Bronchial epithelial cell (primary cell): ENCODE measurements at regions not wholly inside any gene's neighbourhood (a gene's known extent, or its start where the extent isn't known, plus 50 kb on each side); places are given as distances from the start of the nearest gene placed in this dataset.

Source experiments
- DNase-seq: peaks from one replicate; pipeline ENCODE4 v3.0.0-alpha.2; 2010; ENCODE audit warnings: low read depth
- FAIRE-seq: peaks from 2 replicates; lab custom pipeline; 2011; peaks lifted over from hg19 to GRCh38; lab: Jason Lieb, UNC
- H3K27me3 ChIP-seq: 2 replicates; pipeline ENCODE4 v1.5.1; 2011; ENCODE audit warnings: low read length; ENCODE audit not compliant: control insufficient read depth, insufficient read depth
- H3K36me3 ChIP-seq: 2 replicates; pipeline ENCODE4 v1.5.1; 2011; ENCODE audit warnings: low read length; ENCODE audit not compliant: control insufficient read depth, insufficient read depth
- H3K4me3 ChIP-seq: 2 replicates; pipeline ENCODE4 v1.5.1; 2011; ENCODE audit warnings: mild to moderate bottlenecking, low read depth, low read length, control low read depth
- CTCF ChIP-seq: IDR thresholded peaks from 2 replicates; pipeline ENCODE4 v1.5.1; 2011; ENCODE audit warnings: mild to moderate bottlenecking, moderate library complexity, low read length, control low read depth, inconsistent platforms; ENCODE audit not compliant: insufficient read depth, severe bottlenecking

- FAIRE-seq, result no peak
- Histone ChIP-seq H3K4me3 (no peak overlapping the region), H3K36me3 (no peaks in the 10 kb centered on the region), H3K27me3 (no peaks in the 10 kb centered on the region)
- no peak for DNase-seq
- TF ChIP-seq CTCF, result no peak
Measured at GRCh38 chr7:121561717-121562116, 165.6 kb upstream of the FAM3C start.

- no peak overlapping the region for H3K4me3 ChIP-seq
- TF ChIP-seq CTCF, result no peak
- DNase-seq (no peak), FAIRE-seq (no peak)
- H3K27me3 ChIP-seq, result no peaks in the 10 kb centered on the region
- no peaks in the 10 kb centered on the region for H3K36me3 ChIP-seq
Measured at GRCh38 chr7:121560267-121560990, 164.3 kb upstream of the FAM3C start.

GRCh38 chr7:121558288-121558687, 162.2 kb upstream of the FAM3C start:
- TF ChIP-seq CTCF, result no peak
- no peaks in the 10 kb centered on the region for H3K36me3 ChIP-seq
- no peaks in the 10 kb centered on the region for H3K27me3 ChIP-seq
- FAIRE-seq (no peak), DNase-seq (no peak)
- H3K4me3 ChIP-seq, result no peak overlapping the region

GRCh38 chr7:121557034-121557892, 161.2 kb upstream of the FAM3C start:
- FAIRE-seq (no peak), DNase-seq (peak; percentile 18)
- TF ChIP-seq CTCF, result no peak
- Histone ChIP-seq H3K27me3 (no peaks in the 10 kb centered on the region), H3K4me3 (no peak overlapping the region), H3K36me3 (no peaks in the 10 kb centered on the region)

GRCh38 chr7:121555558-121555957, 159.4 kb upstream of the FAM3C start:
- H3K4me3 ChIP-seq, result no peak overlapping the region
- FAIRE-seq, result no peak
- H3K27me3 ChIP-seq, result no peaks in the 10 kb centered on the region
- no peak for DNase-seq
- no peaks in the 10 kb centered on the region for H3K36me3 ChIP-seq
- no peak for TF ChIP-seq CTCF
